Upper lobe of left lung (tissue), 4 donors: ENCODE measurements at regions not wholly inside any gene's neighbourhood (a gene's known extent, or its start where the extent isn't known, plus 50 kb on each side); places are given as distances from the start of the nearest gene placed in this dataset.

ENCODE experiments used
- EP300 ChIP-seq, 4 donors: sonication (generic); formaldehyde crosslinking; IDR thresholded peaks; one replicate each; pipeline ENCODE4 v1.5.1; 2017; ENCODE audit warnings: antibody characterized with exemption in 4 of 4, control low read depth in 2 of 4
- POLR2A ChIP-seq, 4 donors: fragments of 450-650 bp; IDR thresholded peaks; one replicate each; pipeline ENCODE4 v1.5.1; 2016 to 2017; ENCODE audit warnings: antibody characterized with exemption in 4 of 4, mild to moderate bottlenecking in 2 of 4
- TF ChIP-seq, protein P1 (sequence below), 6 experiments: fragments of 450-650 bp in 4 of 6; fragments of 200-600 bp in 2 of 6; sonication (generic) in 2 of 6; IDR thresholded peaks; one replicate each; pipeline ENCODE4 v1.5.1; 2016 to 2019; ENCODE audit warnings: antibody characterized with exemption in 6 of 6

DNA sequence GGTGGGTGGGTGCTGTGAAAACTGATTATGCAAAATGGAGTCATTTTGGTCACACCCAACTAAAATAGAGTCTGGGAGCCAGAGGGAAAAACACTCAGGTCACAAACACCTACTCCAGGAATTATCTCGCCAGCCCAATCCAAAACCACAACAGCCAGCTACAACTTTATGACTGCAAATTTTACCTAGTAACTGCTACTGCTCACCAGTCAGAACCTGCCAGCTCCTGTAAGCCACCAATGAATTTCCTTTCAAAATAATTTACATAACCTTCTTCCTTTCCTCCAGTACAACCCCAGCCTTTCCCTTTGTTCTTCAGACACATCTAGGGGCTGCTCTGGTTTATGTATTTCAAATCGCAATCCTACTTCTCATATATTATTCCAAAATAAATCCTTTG, 52.6 kb upstream of the DYNLRB2 start:
- TF ChIP-seq EP300 (IDR thresholded peaks at IDR 0.05) (no peak), POLR2A (IDR thresholded peaks at IDR 0.05) (no peak)
- TF ChIP-seq, protein P1, sequence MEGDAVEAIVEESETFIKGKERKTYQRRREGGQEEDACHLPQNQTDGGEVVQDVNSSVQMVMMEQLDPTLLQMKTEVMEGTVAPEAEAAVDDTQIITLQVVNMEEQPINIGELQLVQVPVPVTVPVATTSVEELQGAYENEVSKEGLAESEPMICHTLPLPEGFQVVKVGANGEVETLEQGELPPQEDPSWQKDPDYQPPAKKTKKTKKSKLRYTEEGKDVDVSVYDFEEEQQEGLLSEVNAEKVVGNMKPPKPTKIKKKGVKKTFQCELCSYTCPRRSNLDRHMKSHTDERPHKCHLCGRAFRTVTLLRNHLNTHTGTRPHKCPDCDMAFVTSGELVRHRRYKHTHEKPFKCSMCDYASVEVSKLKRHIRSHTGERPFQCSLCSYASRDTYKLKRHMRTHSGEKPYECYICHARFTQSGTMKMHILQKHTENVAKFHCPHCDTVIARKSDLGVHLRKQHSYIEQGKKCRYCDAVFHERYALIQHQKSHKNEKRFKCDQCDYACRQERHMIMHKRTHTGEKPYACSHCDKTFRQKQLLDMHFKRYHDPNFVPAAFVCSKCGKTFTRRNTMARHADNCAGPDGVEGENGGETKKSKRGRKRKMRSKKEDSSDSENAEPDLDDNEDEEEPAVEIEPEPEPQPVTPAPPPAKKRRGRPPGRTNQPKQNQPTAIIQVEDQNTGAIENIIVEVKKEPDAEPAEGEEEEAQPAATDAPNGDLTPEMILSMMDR (IDR thresholded peaks at IDR 0.05): no peak
